ENCODE measurements at regions not wholly inside any gene's neighbourhood (a gene's known extent, or its start where the extent isn't known, plus 50 kb on each side); places are given as distances from the start of the nearest gene placed in this dataset.

GRCh38 chr7:49563693-49564378 lies 209.6 kb upstream of the VWC2 start:
- DNase-seq (ENCODE audit: extremely low spot score in 2 of 2): no peak
- Histone ChIP-seq H3K9me3 (no peaks in the 10 kb centered on the region), H3K27ac (no peak overlapping the region), H3K36me3 (no peaks in the 10 kb centered on the region), H3K27me3 (no peaks in the 10 kb centered on the region), H3K4me1 (no peaks in the 10 kb centered on the region), H3K4me3 (no peak overlapping the region)
- TF ChIP-seq POLR2A (IDR thresholded peaks at IDR 0.05): no peak
- TF ChIP-seq, protein P1, sequence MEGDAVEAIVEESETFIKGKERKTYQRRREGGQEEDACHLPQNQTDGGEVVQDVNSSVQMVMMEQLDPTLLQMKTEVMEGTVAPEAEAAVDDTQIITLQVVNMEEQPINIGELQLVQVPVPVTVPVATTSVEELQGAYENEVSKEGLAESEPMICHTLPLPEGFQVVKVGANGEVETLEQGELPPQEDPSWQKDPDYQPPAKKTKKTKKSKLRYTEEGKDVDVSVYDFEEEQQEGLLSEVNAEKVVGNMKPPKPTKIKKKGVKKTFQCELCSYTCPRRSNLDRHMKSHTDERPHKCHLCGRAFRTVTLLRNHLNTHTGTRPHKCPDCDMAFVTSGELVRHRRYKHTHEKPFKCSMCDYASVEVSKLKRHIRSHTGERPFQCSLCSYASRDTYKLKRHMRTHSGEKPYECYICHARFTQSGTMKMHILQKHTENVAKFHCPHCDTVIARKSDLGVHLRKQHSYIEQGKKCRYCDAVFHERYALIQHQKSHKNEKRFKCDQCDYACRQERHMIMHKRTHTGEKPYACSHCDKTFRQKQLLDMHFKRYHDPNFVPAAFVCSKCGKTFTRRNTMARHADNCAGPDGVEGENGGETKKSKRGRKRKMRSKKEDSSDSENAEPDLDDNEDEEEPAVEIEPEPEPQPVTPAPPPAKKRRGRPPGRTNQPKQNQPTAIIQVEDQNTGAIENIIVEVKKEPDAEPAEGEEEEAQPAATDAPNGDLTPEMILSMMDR (IDR thresholded peaks at IDR 0.05): no peak
- TF ChIP-seq POLR2AphosphoS5 (IDR thresholded peaks at IDR 0.05; ENCODE audit: insufficient read depth in 1 of 2, low read depth in 1 of 2): no peak
- intact Hi-C loops (cut with DNase I): no loop called here

DNA sequence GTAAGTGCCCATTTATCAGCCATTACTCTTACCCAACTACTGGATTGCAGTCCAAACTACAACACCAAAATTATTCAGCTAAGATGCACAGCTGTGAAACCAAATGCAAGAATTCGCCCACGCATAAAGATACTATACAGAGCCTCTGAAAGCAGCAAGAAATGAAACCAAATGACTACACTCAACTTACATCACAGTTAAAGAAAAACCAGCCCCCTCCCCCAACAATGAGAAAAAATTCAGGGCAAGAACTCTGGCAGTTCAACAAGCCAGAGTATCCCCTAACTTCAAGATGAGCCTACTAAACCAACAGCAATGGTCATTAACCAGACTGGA lies 209.1 kb upstream of the VWC2 start:
- Histone ChIP-seq H3K36me3 (no peaks in the 10 kb centered on the region), H3K27me3 (no peaks in the 10 kb centered on the region), H3K4me1 (no peaks in the 10 kb centered on the region), H3K27ac (no peak overlapping the region), H3K4me3 (no peak overlapping the region), H3K9me3 (no peaks in the 10 kb centered on the region)
- no peak for DNase-seq (ENCODE audit: extremely low spot score in 2 of 2)
- TF ChIP-seq, protein P1 (IDR thresholded peaks at IDR 0.05): no peak
- TF ChIP-seq POLR2A (IDR thresholded peaks at IDR 0.05) (no peak), POLR2AphosphoS5 (IDR thresholded peaks at IDR 0.05; ENCODE audit: insufficient read depth in 1 of 2, low read depth in 1 of 2) (no peak)
- intact Hi-C loops (cut with DNase I): no loop called here

DNA sequence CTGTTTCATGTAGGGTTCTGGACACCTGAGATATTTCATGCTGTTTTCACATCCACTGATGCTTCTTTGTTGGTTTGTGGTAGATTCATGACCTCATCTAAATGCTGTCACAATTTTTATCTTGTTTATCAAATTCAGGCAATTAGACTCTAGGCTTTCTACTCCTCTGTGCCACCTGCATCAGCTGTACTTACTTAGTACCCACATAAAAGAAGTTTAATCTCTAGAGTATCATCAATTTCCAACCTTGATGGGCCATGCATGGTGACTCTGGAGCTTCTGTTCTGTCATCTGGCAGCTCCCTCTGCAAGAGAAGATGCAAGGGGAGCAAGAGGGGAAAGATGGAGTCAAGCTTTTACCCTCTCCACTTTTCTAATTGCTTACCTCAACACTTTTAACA lies 195.9 kb upstream of the VWC2 start:
- TF ChIP-seq POLR2A (IDR thresholded peaks at IDR 0.05) (no peak), POLR2AphosphoS5 (IDR thresholded peaks at IDR 0.05; ENCODE audit: insufficient read depth in 1 of 2, low read depth in 1 of 2) (no peak)
- TF ChIP-seq, protein P1 (IDR thresholded peaks at IDR 0.05): no peak
- DNase-seq (ENCODE audit: extremely low spot score in 2 of 2): no peak
- Histone ChIP-seq H3K36me3 (no peaks in the 10 kb centered on the region), H3K4me1 (no peaks in the 10 kb centered on the region), H3K9me3 (no peaks in the 10 kb centered on the region), H3K4me3 (no peak overlapping the region), H3K27ac (no peak overlapping the region), H3K27me3 (no peaks in the 10 kb centered on the region)
- intact Hi-C loops (cut with DNase I): no loop called here

- Histone ChIP-seq H3K4me3 (no peak overlapping the region), H3K4me1 (no peaks in the 10 kb centered on the region), H3K27ac (no peak overlapping the region), H3K27me3 (no peaks in the 10 kb centered on the region), H3K36me3 (no peaks in the 10 kb centered on the region), H3K9me3 (no peaks in the 10 kb centered on the region)
- intact Hi-C loops (cut with DNase I): no loop called here
- TF ChIP-seq, protein P1 (IDR thresholded peaks at IDR 0.05): no peak
- TF ChIP-seq POLR2AphosphoS5 (IDR thresholded peaks at IDR 0.05; ENCODE audit: insufficient read depth in 1 of 2, low read depth in 1 of 2) (no peak), POLR2A (IDR thresholded peaks at IDR 0.05) (no peak)
- DNase-seq (ENCODE audit: extremely low spot score in 2 of 2): no peak
These were observed 194.0 kb upstream of the VWC2 start for GRCh38 chr7:49579408-49579807.

- H3K27me3 ChIP-seq: no peaks in the 10 kb centered on the region
- H3K27ac ChIP-seq: no peak overlapping the region
- no peak for DNase-seq (ENCODE audit: extremely low spot score in 2 of 2)
- H3K9me3 ChIP-seq: no peaks in the 10 kb centered on the region
- no peaks in the 10 kb centered on the region for H3K36me3 ChIP-seq
- no peak overlapping the region for H3K4me3 ChIP-seq
- TF ChIP-seq, protein P1 (IDR thresholded peaks at IDR 0.05): no peak
- no peak for TF ChIP-seq POLR2AphosphoS5 (IDR thresholded peaks at IDR 0.05; ENCODE audit: insufficient read depth in 1 of 2, low read depth in 1 of 2)
- no peak for TF ChIP-seq POLR2A (IDR thresholded peaks at IDR 0.05)
- no peaks in the 10 kb centered on the region for H3K4me1 ChIP-seq
- intact Hi-C loops (cut with DNase I): no loop called here
These were observed 193.4 kb upstream of the VWC2 start for GRCh38 chr7:49580000-49580399.
